COR-L47 (cell line): ENCODE measurements at regions not wholly inside any gene's neighbourhood (a gene's known extent, or its start where the extent isn't known, plus 50 kb on each side); places are given as distances from the start of the nearest gene placed in this dataset.
A peak's percentile ranks its signal among the peaks of the same experiment; 100 is the strongest.

Experiments
- DNase-seq: peaks from one replicate; lab custom pipeline; 2025; lab: John Stamatoyannopoulos, UW

- no peak for DNase-seq
These were observed 151.8 kb upstream of the PTPRM start for GRCh38 chr18:7415081-7415894.

- no peak for DNase-seq
These were observed 149.4 kb upstream of the PTPRM start for GRCh38 chr18:7417727-7418126.

GRCh38 chr18:7429831-7430230 is 137.3 kb upstream of the PTPRM start:
- DNase-seq, result no peak

- DNase-seq, result no peak
These were observed 130.9 kb upstream of the PTPRM start for GRCh38 chr18:7436166-7436565.

- DNase-seq, result no peak
These were observed 129.2 kb upstream of the PTPRM start for GRCh38 chr18:7437870-7438269.

- DNase-seq, result no peak
These were observed 128.5 kb upstream of the PTPRM start for GRCh38 chr18:7438646-7439045.

GRCh38 chr18:7447318-7448028 is 119.6 kb upstream of the PTPRM start:
- no peak for DNase-seq

- peak; percentile 25 for DNase-seq
These were observed 114.8 kb upstream of the PTPRM start for GRCh38 chr18:7452331-7452730.

- no peak for DNase-seq
These were observed 112.7 kb upstream of the PTPRM start for GRCh38 chr18:7454429-7454828.

- DNase-seq, result no peak
These were observed 110.7 kb upstream of the PTPRM start for GRCh38 chr18:7456376-7456775.

- DNase-seq, result no peak
These were observed 109.9 kb upstream of the PTPRM start for GRCh38 chr18:7457262-7457661.

GRCh38 chr18:7458884-7459283 is 108.2 kb upstream of the PTPRM start:
- no peak for DNase-seq

- no peak for DNase-seq
These were observed 107.0 kb upstream of the PTPRM start for GRCh38 chr18:7459851-7460770.

- DNase-seq, result no peak
These were observed 102.7 kb upstream of the PTPRM start for GRCh38 chr18:7464245-7464966.

- DNase-seq, result no peak
These were observed 100.9 kb upstream of the PTPRM start for GRCh38 chr18:7466190-7466589.

- DNase-seq, result no peak
These were observed 99.2 kb upstream of the PTPRM start for GRCh38 chr18:7467708-7468466.

GRCh38 chr18:7470101-7470500 is 97.0 kb upstream of the PTPRM start:
- no peak for DNase-seq

GRCh38 chr18:7470503-7470902 is 96.6 kb upstream of the PTPRM start:
- DNase-seq, result no peak

- no peak for DNase-seq
These were observed 90.7 kb upstream of the PTPRM start for GRCh38 chr18:7476386-7476785.

GRCh38 chr18:7479756-7480155 is 87.4 kb upstream of the PTPRM start:
- DNase-seq, result no peak

- DNase-seq, result no peak
These were observed 86.2 kb upstream of the PTPRM start for GRCh38 chr18:7480879-7481278.
